HT1080 (cell line): ENCODE measurements at regions not wholly inside any gene's neighbourhood (a gene's known extent, or its start where the extent isn't known, plus 50 kb on each side); places are given as distances from the start of the nearest gene placed in this dataset.

Source experiments
- DNase-seq: peaks from one replicate; pipeline ENCODE4 v3.0.0-alpha.2; 2015; ENCODE audit warnings: low read depth

DNA sequence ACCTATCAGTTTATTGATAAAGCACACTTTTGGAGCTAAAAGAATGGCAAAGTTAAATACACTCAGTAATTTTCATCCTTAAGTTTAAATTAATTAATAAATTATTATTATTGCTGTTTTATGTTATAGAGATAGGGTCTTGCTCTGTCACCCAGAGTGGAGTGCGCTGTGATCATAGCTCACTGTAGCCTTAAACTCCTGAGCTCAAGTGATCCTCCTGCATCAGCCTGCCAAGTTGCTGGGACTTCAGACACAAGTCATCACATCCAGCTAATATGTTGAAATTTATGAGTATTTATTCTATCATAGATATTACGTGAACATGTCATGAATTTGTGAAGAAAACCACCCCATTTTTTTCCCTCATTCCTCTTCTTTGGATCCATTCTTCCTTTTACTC lies 64.2 kb downstream of the GJA1 start:
- no peak for DNase-seq

DNA sequence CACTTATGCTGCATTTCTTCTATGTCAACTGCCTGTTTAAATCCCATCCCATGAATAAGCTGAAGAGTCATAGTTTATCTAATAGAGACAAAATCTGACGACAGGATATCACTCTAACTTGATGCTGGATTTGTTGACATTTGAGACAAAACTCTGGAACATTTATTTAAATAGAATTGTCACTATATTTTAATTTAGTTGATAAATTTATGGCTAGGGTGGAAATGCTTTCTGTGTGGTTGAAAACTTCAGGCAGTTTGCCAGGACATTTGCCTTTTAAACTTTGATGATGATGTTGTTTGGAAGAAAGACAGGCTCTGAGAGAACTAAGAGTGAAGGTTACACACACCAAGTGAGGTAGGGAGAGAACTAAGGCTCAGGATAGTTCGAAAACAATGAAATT lies 68.1 kb downstream of the GJA1 start:
- no peak for DNase-seq

GRCh38 chr6:121504227-121504626 lies 68.8 kb downstream of the GJA1 start:
- DNase-seq, result peak; percentile 65

- no peak for DNase-seq
These were observed 69.8 kb downstream of the GJA1 start for GRCh38 chr6:121505284-121505683.

DNA sequence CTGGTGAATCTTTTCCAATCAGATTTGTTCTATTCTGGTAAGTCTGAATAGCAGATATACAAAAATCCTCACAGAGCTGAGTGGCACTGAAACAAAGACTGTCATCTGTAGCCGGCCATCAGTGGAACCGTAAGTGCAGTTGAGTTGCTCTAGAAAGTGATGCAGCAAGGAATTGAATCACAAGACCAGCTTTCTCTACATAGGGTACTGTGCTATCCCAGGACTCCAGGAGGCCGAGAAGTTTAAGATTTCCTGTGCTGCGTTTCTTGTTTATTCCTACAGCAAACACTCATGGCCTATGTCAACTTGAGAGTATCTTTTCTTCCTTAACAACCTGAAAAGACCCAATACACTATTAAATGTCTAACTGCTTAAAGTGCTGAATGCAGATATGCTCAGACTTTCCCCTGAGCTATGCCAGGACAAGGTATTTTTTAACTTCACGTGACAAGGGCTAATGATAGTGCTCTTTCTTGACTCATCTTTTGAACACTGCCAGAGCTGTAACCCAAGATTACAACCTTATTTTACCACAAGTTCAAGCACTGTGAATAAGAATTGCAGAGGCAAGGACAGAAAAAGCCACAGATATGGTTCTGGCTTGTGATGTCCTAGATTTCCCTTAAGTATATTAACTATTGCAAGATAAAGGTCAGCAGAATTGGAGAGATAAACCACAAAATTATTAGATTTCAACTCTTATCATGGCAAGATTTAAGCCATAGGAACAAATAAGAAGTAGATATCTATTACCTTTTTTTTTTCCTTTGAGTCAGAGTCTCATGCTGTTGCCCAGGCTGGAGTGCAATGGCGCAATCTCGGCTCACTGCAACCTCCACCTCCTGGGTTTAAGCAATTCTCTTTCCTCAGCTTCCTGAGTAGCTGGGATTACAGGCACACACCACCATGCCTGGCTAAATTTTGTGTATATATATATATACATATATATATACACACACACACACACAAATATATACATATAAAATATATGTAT lies 71.6 kb downstream of the GJA1 start:
- DNase-seq, result peak; percentile 42

GRCh38 chr6:121510568-121511177 lies 75.2 kb downstream of the GJA1 start:
- DNase-seq, result peak; percentile 23

- peak; percentile 38 for DNase-seq
These were observed 80.3 kb downstream of the GJA1 start for GRCh38 chr6:121515630-121516265.

DNA sequence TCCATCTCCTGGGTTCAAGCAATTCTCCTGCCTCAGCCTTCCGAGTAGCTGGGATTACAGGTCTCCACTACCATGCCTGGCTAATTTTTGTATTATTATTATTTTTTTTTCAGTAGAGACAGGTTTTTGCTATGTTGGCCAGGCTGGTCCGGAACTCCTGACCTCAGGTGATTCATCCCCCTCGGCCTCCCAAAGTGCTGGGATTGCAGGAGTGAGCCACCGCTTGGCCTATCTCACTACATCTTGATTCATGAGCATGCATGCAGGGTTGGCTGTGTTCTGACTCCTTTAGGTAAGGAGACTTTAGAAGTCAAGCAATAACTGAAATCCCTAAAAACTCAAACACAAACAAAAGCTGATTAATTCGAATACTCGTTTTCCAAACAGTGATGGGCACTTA lies 80.9 kb downstream of the GJA1 start:
- peak; percentile 38 for DNase-seq

GRCh38 chr6:121520337-121521163 lies 85.1 kb downstream of the GJA1 start:
- DNase-seq, result peak; percentile 13

GRCh38 chr6:121521164-121521555 lies 85.7 kb downstream of the GJA1 start:
- DNase-seq, result no peak

GRCh38 chr6:121522265-121522664 lies 86.8 kb downstream of the GJA1 start:
- peak; percentile 94 for DNase-seq

DNA sequence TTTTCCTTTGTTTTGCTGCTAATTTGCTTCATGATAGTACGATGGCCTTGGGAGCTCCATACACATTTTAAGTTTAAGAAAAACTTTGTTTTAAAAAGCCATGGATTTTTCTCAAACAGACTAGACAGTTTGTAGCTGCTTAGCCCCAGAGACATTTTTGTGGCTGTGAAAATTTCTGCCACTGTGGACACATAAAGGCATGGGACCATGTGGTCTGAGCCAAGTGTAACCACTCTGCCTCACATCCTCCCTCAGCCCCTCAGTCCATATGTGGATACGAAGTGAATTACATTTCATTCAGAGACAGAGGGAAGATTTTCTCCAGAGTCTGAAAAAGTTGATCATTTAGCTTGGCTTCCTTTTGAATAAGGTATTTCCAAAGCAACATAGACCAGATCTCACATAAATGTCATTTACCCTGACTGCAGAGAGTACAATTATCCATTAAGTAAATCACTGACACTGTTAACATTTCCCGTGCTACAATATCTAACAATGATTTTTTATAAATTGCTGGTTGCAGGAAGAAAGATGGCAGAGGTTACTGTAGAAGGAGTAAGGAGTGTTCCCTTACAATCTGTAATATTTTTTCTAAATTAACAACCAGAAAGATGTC lies 87.4 kb downstream of the GJA1 start:
- peak; percentile 36 for DNase-seq

GRCh38 chr6:121523628-121524027 lies 88.2 kb downstream of the GJA1 start:
- no peak for DNase-seq

DNA sequence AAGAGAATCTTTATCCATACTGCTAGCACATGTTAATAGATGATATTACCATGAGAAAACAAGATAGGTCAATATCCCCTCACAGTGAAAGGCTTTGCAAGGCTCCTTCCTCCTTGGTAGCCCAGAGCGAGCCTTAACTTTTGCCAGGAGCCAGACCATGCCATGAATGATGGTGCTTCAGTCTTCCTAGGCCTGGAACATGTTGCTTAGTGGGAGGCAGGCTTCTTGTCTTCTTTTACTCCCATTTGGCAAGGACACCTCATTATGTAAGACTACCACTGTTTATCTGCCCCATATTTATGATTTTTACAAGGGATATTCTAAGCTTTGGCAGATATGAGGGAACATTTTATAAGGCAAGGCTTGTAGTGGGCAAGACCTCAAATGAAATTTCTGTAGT lies 90.8 kb downstream of the GJA1 start:
- DNase-seq, result no peak

DNA sequence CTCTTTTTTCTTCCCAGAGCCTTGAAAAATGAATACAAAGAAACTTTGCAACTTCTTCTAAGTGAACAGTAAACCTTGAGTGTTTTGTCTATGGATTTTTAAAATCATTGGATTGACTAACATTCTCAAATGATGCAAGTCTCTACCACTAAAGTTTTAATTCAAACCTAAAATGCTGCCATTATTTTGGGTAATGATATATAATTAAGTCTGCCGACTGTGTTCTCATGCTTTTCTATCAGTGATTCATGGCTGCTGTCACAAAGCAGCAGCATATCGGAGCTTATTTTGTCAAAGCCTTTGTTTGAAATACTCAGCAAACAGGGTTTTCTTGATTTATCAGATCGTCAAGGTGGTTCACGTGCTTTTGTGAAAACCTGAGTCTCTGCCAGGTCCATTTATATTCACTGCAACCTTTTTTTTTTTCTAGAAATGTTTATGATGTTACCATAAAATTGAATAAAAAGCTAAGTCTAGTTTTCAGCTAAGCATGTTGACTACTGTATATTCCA lies 96.3 kb downstream of the GJA1 start:
- no peak for DNase-seq

GRCh38 chr6:121533321-121533841 lies 97.9 kb downstream of the GJA1 start:
- no peak for DNase-seq

DNA sequence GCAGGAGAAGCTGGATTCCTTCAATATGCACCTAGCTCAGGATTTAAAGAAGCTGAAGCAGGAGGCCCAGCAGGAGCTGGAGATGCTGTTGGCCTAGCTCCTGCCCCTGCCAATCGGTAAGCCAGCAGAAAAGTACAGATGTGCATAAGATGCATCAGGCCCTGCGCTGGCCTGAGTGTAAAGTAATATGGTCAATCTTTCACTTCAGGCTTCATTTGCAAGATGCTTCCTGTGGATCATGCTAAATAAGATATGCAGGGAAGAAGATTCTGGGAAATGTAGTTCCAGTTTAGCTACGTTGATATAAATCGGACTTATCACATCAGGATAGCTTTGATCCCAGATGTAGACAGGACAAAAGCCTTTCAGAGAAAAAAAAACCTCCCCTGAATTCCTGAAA lies 100.3 kb downstream of the GJA1 start:
- DNase-seq, result no peak

- no peak for DNase-seq
These were observed 100.9 kb downstream of the GJA1 start for GRCh38 chr6:121536345-121536744.

- no peak for DNase-seq
These were observed 104.0 kb downstream of the GJA1 start for GRCh38 chr6:121539439-121539838.

DNA sequence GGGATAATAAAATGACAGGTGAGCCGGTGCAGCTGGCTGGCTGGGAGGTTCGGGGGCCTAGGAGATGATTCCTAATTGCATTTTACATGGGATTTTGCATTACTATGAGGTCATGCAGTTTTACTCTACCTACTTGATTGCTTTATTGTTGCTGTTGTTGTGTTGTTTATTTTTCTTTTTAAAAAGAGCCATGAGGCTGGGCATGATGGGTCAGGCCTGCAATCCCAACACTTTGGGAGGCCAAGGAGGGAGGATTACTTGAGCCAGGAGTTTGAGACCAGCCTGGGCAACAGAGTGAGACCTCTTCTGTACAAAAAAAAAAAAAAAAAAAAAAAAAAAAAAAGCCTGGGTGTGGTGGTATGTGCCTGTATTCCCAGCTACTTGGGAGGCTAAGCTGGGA lies 104.8 kb downstream of the GJA1 start:
- DNase-seq, result no peak
